MM.1S (cell line): ENCODE measurements at regions not wholly inside any gene's neighbourhood (a gene's known extent, or its start where the extent isn't known, plus 50 kb on each side); places are given as distances from the start of the nearest gene placed in this dataset.

Source experiments
- DNase-seq: peaks from one replicate; pipeline ENCODE4 v3.0.0-alpha.2; 2015
- H2AFZ ChIP-seq: fragments of 300-600 bp; sonication (generic); 2 replicates; pipeline ENCODE4 v1.6.0; 2016; ENCODE audit warnings: antibody characterized with exemption, low read length
- H3F3A ChIP-seq: fragments of 300-600 bp; sonication (generic); 2 replicates; pipeline ENCODE4 v1.6.1; 2016; ENCODE audit warnings: mild to moderate bottlenecking, antibody characterized with exemption, low read length, moderate library complexity, mixed read lengths; ENCODE audit not compliant: insufficient read depth
- H3K27ac ChIP-seq: fragments of 300-600 bp; sonication (generic); 2 replicates; pipeline ENCODE4 v1.5.1; 2016; ENCODE audit warnings: mild to moderate bottlenecking, low read length
- H3K27me3 ChIP-seq: fragments of 300-600 bp; sonication (generic); replicated peaks from 2 replicates; pipeline ENCODE4 v1.6.0; 2016; ENCODE audit warnings: low read length; ENCODE audit not compliant: insufficient read depth
- H3K36me3 ChIP-seq: fragments of 300-600 bp; sonication (generic); replicated peaks from 2 replicates; pipeline ENCODE4 v1.6.1; 2016; ENCODE audit warnings: mild to moderate bottlenecking, low read length, mixed read lengths; ENCODE audit not compliant: insufficient read depth
- H3K4me1 ChIP-seq: fragments of 300-600 bp; sonication (generic); 2 replicates; pipeline ENCODE4 v1.6.1; 2016; ENCODE audit warnings: low read length, mixed read lengths
- H3K4me2 ChIP-seq: fragments of 300-600 bp; sonication (generic); 2 replicates; pipeline ENCODE4 v1.6.0; 2016; ENCODE audit warnings: low read depth, low read length
- H3K4me3 ChIP-seq: fragments of 300-600 bp; sonication (generic); 2 replicates; pipeline ENCODE4 v1.5.1; 2016; ENCODE audit warnings: low read length, mixed read lengths
- H3K79me2 ChIP-seq: fragments of 300-600 bp; sonication (generic); 2 replicates; pipeline ENCODE4 v1.6.1; 2016; ENCODE audit warnings: mixed run types, low read length, mixed read lengths
- H3K9ac ChIP-seq: fragments of 300-600 bp; sonication (generic); 2 replicates; pipeline ENCODE4 v1.6.1; 2016; ENCODE audit warnings: low read length, mixed read lengths
- H3K9me2 ChIP-seq: fragments of 300-600 bp; sonication (generic); replicated peaks from 2 replicates; pipeline ENCODE4 v1.6.1; 2016; ENCODE audit warnings: mild to moderate bottlenecking, low read length, mixed read lengths; ENCODE audit not compliant: insufficient read depth
- H3K9me3 ChIP-seq: fragments of 300-600 bp; sonication (generic); replicated peaks from 2 replicates; pipeline ENCODE4 v1.6.1; 2016; ENCODE audit warnings: mild to moderate bottlenecking, low read length, mixed read lengths; ENCODE audit not compliant: insufficient read depth
- H4K20me1 ChIP-seq: fragments of 300-600 bp; sonication (generic); 2 replicates; pipeline ENCODE4 v1.6.1; 2016; ENCODE audit warnings: mild to moderate bottlenecking, low read length, moderate library complexity, mixed read lengths; ENCODE audit not compliant: insufficient read depth
- CTCF ChIP-seq: fragments of 300-600 bp; sonication (generic); IDR thresholded peaks from 2 replicates; pipeline ENCODE4 v1.5.1; 2016; ENCODE audit warnings: antibody characterized with exemption, low read length, mixed read lengths
- EZH2 ChIP-seq: fragments of 300-600 bp; sonication (generic); optimal IDR thresholded peaks from 2 replicates; pipeline ENCODE3; 2017; ENCODE audit warnings: low read depth, mild to moderate bottlenecking, antibody characterized with exemption, low read length, mixed read lengths
- EZH2phosphoT487 ChIP-seq: fragments of 300-600 bp; sonication (generic); IDR thresholded peaks from 2 replicates; pipeline ENCODE4 v1.6.1; 2018; ENCODE audit warnings: antibody characterized with exemption, low read length

GRCh38 chr21:41048145-41048544, 119.8 kb upstream of the BACE2 start:
- no peaks in the 10 kb centered on the region for H3K36me3 ChIP-seq
- no peak overlapping the region for H3K4me3 ChIP-seq
- H3K27me3 ChIP-seq: no peaks in the 10 kb centered on the region
- no peaks in the 10 kb centered on the region for H3K9me3 ChIP-seq
- H3K4me2 ChIP-seq: no peak overlapping the region
- no peak for DNase-seq
- H3K79me2 ChIP-seq: no peaks in the 10 kb centered on the region
- H4K20me1 ChIP-seq: no peaks in the 10 kb centered on the region
- H3K9ac ChIP-seq: no peak overlapping the region
- no peaks in the 10 kb centered on the region for H3K9me2 ChIP-seq
- H2AFZ ChIP-seq: no peak overlapping the region
- no peak for TF ChIP-seq EZH2phosphoT487
- no peak for TF ChIP-seq CTCF
- no peak for TF ChIP-seq EZH2
- H3K4me1 ChIP-seq: no peaks in the 10 kb centered on the region
- no peak overlapping the region for H3K27ac ChIP-seq
- no peaks in the 10 kb centered on the region for H3F3A ChIP-seq

DNA sequence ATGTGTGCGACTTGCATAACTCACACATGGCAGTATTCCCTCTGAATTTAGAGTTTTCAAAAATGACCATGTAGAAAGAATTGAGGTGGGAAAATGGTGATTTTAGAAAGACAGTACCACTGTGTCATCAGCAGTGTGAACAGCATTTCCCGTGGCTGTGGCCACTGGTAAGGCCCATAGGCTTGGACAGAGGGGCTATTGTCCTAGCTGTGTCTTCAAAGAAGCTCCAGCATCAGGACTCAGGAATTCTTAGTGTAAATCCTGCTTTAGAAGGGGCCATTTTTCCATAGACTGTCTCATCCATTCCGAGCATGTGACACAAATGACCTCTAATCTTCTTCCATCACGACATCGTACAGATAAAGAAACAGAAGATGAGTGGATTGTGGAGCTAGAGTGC, 119.3 kb upstream of the BACE2 start:
- Histone ChIP-seq H3K27ac (no peak overlapping the region), H3K36me3 (no peaks in the 10 kb centered on the region), H4K20me1 (no peaks in the 10 kb centered on the region), H3K4me3 (no peak overlapping the region), H3K79me2 (no peaks in the 10 kb centered on the region), H3K27me3 (no peaks in the 10 kb centered on the region), H3K4me1 (no peaks in the 10 kb centered on the region), H3K9me2 (no peaks in the 10 kb centered on the region), H3K9ac (no peak overlapping the region), H2AFZ (no peak overlapping the region), H3K9me3 (no peaks in the 10 kb centered on the region), H3F3A (no peaks in the 10 kb centered on the region), H3K4me2 (no peak overlapping the region)
- DNase-seq: no peak
- no peak for TF ChIP-seq EZH2

DNA sequence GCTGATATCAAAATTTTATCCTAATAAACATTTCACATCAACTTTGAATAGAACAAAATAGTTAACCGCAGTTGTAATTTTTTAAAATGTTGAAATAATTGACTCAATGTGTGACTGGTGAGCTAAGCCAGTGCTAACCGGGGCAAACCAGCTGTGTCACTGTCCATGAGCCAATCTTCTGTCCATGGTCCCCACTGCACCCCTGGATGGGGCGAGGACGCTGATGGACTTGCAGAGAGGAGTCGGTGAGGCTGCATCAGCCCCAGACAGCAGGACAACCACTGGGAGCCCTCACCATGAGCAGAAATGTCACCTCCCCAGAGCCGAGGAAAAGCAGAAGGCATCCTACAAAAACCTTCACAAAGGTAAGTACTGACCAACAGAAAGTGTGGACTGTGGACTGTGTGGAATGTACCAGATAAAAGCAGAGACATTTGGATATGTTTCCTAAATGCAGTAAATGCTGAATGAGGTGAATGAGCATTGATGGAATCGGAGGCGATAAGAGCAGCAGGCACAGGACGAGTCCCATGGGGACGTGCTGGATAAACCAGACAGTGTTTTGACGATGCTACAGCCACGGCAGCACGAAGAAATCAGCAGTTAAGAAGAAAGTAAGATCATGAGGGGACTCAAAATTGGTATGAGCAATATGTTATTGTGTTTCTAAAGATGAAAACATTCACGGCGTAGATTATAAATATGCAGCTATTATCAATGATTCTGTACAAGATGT, 115.0 kb upstream of the BACE2 start:
- no peak for TF ChIP-seq EZH2phosphoT487
- no peak for TF ChIP-seq EZH2
- no peak for TF ChIP-seq CTCF
- Histone ChIP-seq H3K9me2 (no peaks in the 10 kb centered on the region), H4K20me1 (no peaks in the 10 kb centered on the region), H3K27ac (no peak overlapping the region), H3K27me3 (no peaks in the 10 kb centered on the region), H3K9ac (no peak overlapping the region), H3F3A (no peaks in the 10 kb centered on the region), H2AFZ (no peak overlapping the region), H3K4me1 (no peaks in the 10 kb centered on the region), H3K4me3 (no peak overlapping the region), H3K4me2 (no peak overlapping the region), H3K79me2 (no peaks in the 10 kb centered on the region), H3K36me3 (no peaks in the 10 kb centered on the region), H3K9me3 (no peaks in the 10 kb centered on the region)
- no peak for DNase-seq

DNA sequence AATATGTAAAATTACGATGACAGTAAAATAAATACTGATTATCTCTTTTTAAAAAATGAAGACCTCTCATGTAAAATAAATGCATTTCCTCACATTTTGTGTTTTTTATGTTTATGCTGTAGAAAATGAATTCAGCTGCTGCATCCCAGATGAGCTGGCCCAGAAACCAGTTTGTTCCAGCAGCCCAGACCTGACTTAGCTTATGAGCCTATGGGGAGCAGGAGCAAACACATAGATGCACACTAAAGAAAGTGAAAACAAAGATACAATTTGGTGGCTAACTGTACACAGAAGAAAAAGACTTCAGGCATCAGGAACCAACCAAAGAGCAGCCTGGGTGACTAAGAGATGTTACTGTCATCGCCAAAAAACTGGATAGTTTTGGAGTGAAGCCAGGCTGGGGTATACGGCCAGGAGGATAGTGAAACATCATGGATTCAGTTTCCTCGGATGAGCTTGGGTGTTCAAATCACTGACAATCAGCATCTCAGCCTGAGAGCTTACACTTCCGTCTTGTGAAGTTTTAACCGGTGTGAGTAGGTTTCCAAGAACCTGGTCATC, 113.9 kb upstream of the BACE2 start:
- H2AFZ ChIP-seq: no peak overlapping the region
- no peak for DNase-seq
- no peaks in the 10 kb centered on the region for H3K79me2 ChIP-seq
- no peaks in the 10 kb centered on the region for H3K36me3 ChIP-seq
- no peak for TF ChIP-seq EZH2phosphoT487
- TF ChIP-seq EZH2: no peak
- TF ChIP-seq CTCF: no peak
- no peaks in the 10 kb centered on the region for H3K9me3 ChIP-seq
- H3F3A ChIP-seq: no peaks in the 10 kb centered on the region
- H3K27ac ChIP-seq: no peak overlapping the region
- no peaks in the 10 kb centered on the region for H3K4me1 ChIP-seq
- H3K9me2 ChIP-seq: no peaks in the 10 kb centered on the region
- no peak overlapping the region for H3K9ac ChIP-seq
- no peaks in the 10 kb centered on the region for H4K20me1 ChIP-seq
- H3K4me2 ChIP-seq: no peak overlapping the region
- no peaks in the 10 kb centered on the region for H3K27me3 ChIP-seq
- H3K4me3 ChIP-seq: no peak overlapping the region
